ENCODE measurements at regions not wholly inside any gene's neighbourhood (a gene's known extent, or its start where the extent isn't known, plus 50 kb on each side); places are given as distances from the start of the nearest gene placed in this dataset.
"Not testable (repeated sequence)": the region's sequence is repeated elsewhere in the genome, so short reads cannot be mapped to it uniquely, and the experiment has no call there.

DNA sequence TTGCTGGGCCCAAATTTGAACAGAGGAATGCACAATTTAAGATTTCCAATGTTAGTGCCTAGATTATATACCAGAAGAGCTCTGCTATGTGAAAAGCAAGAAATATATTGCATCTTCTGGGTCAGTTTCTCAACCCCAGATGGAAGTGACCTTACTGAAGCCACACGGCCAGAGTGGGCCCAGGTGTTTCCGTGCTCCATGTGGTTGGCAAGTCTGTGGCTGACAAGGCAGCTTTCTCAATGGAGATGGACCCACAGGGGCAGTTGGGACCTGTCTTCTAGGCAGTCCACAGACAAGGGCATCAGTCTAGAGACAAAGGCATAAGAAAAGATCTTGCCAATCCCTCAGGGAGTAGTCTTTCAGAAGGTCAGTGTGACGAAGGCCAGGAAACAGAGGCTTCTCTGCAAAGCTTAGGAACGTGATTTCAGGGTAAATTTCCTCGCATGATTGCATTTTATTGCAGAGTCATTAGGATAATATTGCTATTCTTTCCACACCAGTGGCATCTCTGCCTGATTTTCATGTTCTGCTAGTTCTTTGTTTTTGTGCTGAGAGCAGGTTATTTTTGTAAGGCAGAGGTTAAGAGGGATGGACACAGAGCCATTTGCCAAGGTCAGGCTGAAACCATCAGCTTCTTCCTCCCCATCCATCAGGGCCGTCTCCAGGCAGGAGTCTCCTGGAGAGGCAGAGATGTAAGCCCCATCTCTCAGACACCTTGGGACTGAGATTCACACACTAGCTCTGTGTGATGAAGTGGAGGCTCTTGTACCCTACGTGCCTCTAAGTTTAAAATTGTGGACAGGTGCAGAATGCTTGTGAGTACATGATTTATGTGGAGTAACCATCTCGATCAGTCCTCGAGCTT lies 202.1 kb downstream of the ANKRD30B start:
- 5 to 51% (median 28%) methylated on average over 2 to 6 of the region's 9 CpGs; no CpG with 5 or more reads in 2 of the 10 experiments for WGBS, 10 experiments
- peak overlapping the region in 1 of 2 donors; percentile 63 for H3K27ac ChIP-seq
- H3K4me3 ChIP-seq, result no peak overlapping the region
- in situ Hi-C loops (cut with MboI; ENCODE audit: low pct_unique_long_range_greater_than_20kb in 2 of 9, low sequenced_read_pairs in 9 of 9, unreplicated experiment in 9 of 9), result no loop called here
- peak in 4 of 8 experiments; percentile 22 to 84 (median 78) for ATAC-seq (replicated peaks in 6 of 8)
- H3K4me1 ChIP-seq (replicated peaks in 1 of 2), result peaks cover 0 to 32% of the 10 kb centered on the region in 2 donors

DNA sequence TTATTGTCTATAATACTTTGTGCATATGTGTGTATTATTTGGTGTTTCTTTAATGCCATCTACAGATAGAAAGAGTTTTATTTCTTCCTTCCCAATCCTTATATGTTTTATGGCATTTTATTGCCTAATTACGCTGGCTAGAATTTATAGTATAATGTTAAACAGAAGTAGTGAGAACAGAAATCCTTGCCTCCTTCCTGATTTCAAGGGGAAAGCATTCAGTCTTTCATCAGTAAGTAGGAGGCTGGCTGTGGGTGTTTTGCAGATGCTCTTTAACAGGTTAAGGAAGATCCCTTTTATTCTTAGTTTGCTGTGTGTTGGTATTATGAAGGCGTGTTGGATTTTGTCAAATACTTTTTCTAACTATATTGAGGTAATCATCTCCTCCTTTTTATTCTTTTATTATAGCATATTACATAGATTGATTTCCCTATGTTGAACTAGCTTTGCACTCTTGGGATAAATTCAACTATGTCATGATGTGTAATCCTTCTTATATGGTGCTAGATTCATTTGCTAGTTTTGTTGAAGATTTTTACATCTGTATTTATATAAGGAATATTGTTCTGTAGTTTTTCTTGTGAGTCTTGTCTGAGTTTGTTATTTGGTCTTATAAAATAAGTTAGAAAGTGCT lies 204.6 kb downstream of the ANKRD30B start:
- ATAC-seq (replicated peaks in 6 of 8); H3K4me3 ChIP-seq; in situ Hi-C loops (cut with MboI; ENCODE audit: low pct_unique_long_range_greater_than_20kb in 2 of 9, low sequenced_read_pairs in 9 of 9, unreplicated experiment in 9 of 9); H3K27ac ChIP-seq: not testable (repeated sequence)
- WGBS, 10 experiments, result 0 to 100% (median 57%) methylated on average over 1 to 2 of the region's 2 CpGs; no CpG with 5 or more reads in 5 of the 10 experiments
- H3K4me1 ChIP-seq (replicated peaks in 1 of 2), result peaks cover 0 to 32% of the 10 kb centered on the region in 2 donors

DNA sequence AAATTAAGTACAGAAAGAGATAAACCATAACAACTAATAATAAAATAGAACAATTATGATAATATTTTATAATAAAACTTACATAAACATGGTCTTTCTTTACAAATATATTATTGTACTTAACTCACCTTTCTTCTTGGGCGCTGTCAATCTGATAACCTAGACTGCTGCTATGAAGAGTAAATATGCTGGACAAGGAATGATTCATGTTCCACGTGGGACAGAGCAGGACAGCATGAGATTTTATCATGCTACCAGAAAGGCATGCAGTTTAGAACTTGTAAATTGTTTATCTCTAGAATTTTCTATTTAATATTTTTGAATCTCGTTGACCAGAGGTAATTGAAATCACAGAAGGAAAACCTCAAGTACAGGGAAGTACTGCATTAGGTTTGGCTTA lies 210.7 kb downstream of the ANKRD30B start:
- in situ Hi-C loops (cut with MboI; ENCODE audit: low pct_unique_long_range_greater_than_20kb in 2 of 9, low sequenced_read_pairs in 9 of 9, unreplicated experiment in 9 of 9), result no loop called here
- ATAC-seq (replicated peaks in 6 of 8), result no peak
- H3K27ac ChIP-seq, result no peak overlapping the region
- no peak overlapping the region for H3K4me3 ChIP-seq
- 10 to 80% (median 53%) methylated on average over 1 to 3 of the region's 3 CpGs; no CpG with 5 or more reads in 1 of the 10 experiments for WGBS, 10 experiments
- H3K4me1 ChIP-seq (replicated peaks in 1 of 2), result no peaks in the 10 kb centered on the region

DNA sequence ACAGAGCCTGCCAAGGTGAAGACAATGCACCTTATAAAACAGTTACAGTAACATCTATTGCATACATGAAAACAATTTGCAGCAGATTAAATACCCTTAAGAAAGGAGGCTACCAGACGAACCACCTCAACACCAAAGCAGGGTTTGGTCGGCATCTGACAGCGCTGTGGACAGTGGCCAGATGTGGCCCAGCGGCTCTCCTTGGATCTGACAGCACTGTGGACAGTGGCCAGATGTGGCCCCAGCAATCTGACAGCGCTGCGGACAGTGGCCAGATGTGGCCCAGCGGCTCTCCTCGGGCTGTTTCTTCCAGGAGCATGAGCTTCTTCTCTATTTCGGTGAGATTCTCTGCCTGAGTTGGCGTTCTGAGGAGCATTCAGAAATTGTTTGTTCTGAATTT lies 211.6 kb downstream of the ANKRD30B start:
- whole genome bisulfite sequencing, 10 experiments, result 5 to 96% (median 44%) methylated on average over 1 to 10 of the region's 10 CpGs; no CpG with 5 or more reads in 1 of the 10 experiments
- no peak for ATAC-seq (replicated peaks in 6 of 8)
- Histone ChIP-seq H3K27ac (no peak overlapping the region), H3K4me3 (no peak overlapping the region), H3K4me1 (replicated peaks in 1 of 2) (peaks cover 0 to 4% of the 10 kb centered on the region in 2 donors)
- in situ Hi-C loops (cut with MboI; ENCODE audit: low pct_unique_long_range_greater_than_20kb in 2 of 9, low sequenced_read_pairs in 9 of 9, unreplicated experiment in 9 of 9), result no loop called here

DNA sequence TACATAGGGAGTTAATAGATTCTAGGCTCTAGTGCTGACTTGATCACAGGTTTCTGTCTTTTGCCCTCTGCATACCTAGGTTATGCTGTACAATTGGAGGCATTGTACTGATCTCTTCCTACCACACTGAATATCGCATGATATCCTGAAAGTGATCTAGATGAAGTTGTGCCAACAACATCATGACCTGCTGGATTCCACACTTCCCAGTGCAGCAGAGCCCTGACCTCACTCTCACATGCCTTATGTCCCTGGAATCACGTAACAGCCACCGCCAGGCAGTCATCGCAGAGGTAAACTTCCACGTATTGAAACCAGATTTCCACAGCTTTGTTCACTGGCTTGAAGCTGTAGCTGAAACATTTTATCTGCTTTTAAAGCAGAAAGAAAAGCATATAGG lies 214.0 kb downstream of the ANKRD30B start:
- peaks cover 0 to 4% of the 10 kb centered on the region in 2 donors for H3K4me1 ChIP-seq (replicated peaks in 1 of 2)
- no peak overlapping the region for H3K4me3 ChIP-seq
- 20 to 100% (median 76%) methylated on average over 1 to 5 of the region's 5 CpGs; no CpG with 5 or more reads in 2 of the 10 experiments for WGBS, 10 experiments
- no peak overlapping the region for H3K27ac ChIP-seq
- no peak for ATAC-seq (replicated peaks in 6 of 8)
- in situ Hi-C loops (cut with MboI; ENCODE audit: low pct_unique_long_range_greater_than_20kb in 2 of 9, low sequenced_read_pairs in 9 of 9, unreplicated experiment in 9 of 9), result no loop called here

DNA sequence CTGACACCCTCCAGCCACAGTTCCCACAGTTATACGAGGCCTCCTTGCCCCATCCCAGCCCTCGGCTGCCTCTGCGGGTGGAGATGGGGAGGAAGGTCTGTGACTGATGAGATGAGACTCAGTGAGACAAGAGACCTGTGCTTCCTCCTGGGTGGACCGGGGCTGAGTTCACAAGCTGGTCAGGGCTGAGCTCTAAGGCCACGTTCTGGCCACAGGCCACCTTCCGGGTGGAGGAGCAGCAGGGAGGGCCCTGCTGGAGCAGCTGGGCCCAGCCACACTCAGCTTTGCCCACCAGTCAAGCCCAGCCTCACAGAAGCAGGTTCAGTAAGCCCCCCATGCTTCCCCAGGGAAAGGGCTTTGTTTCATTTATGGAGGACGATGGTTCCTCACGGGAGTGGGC lies 214.7 kb downstream of the ANKRD30B start:
- no peak overlapping the region for H3K4me3 ChIP-seq
- peaks cover 0 to 4% of the 10 kb centered on the region in 2 donors for H3K4me1 ChIP-seq (replicated peaks in 1 of 2)
- ATAC-seq (replicated peaks in 6 of 8), result no peak
- no peak overlapping the region for H3K27ac ChIP-seq
- in situ Hi-C loops (cut with MboI; ENCODE audit: low pct_unique_long_range_greater_than_20kb in 2 of 9, low sequenced_read_pairs in 9 of 9, unreplicated experiment in 9 of 9), result no loop called here
- WGBS, 10 experiments, result 50 to 100% (median 73%) methylated on average over 1 to 4 of the region's 8 CpGs; no CpG with 5 or more reads in 4 of the 10 experiments

DNA sequence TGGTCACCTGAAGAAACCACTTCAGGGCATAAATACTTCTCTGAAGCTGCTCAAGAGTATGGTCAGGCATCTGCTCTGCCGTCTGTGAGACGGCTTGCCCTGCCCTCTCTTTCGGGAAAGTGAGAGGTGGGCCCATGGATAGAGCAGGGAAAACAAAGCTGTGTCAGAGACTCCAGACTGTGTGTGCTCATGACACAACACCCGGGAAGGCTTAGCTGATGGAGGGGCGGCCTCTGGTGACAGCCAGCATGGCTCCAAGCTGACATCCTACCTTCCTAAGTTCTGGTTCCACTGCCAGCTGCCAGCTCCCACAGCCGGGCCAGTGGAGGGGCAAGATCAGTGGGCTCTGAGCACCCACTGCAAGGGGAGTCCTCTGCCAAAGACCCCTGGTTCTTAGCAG lies 215.3 kb downstream of the ANKRD30B start:
- in situ Hi-C loops (cut with MboI; ENCODE audit: low pct_unique_long_range_greater_than_20kb in 2 of 9, low sequenced_read_pairs in 9 of 9, unreplicated experiment in 9 of 9), result no loop called here
- H3K27ac ChIP-seq, result no peak overlapping the region
- no peak overlapping the region for H3K4me3 ChIP-seq
- no peak for ATAC-seq (replicated peaks in 6 of 8)
- H3K4me1 ChIP-seq (replicated peaks in 1 of 2), result peaks cover 0 to 4% of the 10 kb centered on the region in 2 donors
- 35 to 85% (median 73%) methylated on average over 2 to 5 of the region's 6 CpGs; no CpG with 5 or more reads in 6 of the 10 experiments for WGBS, 10 experiments

DNA sequence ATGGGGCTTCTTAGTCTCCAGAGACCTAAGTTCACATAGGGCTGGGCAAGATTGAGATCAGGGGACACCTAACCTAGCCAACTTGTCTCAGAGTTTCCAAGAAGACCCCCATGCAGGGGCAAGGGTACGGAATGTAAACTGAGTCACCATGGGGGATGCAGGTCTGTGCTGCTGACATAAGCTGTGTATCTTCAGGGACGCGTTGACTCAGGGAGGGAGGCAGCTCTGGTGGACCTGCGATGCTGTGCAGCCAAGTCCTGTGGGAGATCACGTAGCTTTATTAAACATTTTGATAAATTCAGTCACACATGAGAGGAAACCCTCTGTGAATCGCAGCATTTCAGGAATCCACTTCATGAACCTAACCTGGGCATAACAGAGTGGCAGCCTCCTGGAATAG lies 216.0 kb downstream of the ANKRD30B start:
- 0 to 97% (median 86%) methylated on average over 1 to 5 of the region's 6 CpGs; no CpG with 5 or more reads in 7 of the 10 experiments for WGBS, 10 experiments
- peaks cover 0 to 5% of the 10 kb centered on the region in 2 donors for H3K4me1 ChIP-seq (replicated peaks in 1 of 2)
- ATAC-seq (replicated peaks in 6 of 8), result no peak
- no peak overlapping the region for H3K27ac ChIP-seq
- no peak overlapping the region for H3K4me3 ChIP-seq
- in situ Hi-C loops (cut with MboI; ENCODE audit: low pct_unique_long_range_greater_than_20kb in 2 of 9, low sequenced_read_pairs in 9 of 9, unreplicated experiment in 9 of 9), result no loop called here

DNA sequence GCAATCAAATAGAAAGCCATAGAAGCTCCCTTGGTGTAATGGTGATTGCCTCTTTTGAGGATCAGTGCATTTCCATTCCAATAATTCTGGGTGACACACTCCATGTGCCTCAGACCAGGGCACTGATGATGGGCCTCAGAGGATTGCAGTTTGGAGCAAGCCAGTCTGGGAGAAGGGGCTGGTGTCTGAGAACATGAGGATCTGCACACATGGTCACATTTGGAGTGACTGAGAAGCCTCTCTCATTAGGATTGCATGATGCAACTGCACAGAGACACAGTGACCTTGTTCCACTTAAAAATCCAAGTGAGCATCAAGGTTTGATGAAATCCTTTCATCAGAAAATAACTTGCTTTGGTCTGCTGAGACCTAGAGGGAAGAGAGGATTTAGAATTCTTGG lies 216.4 kb downstream of the ANKRD30B start:
- in situ Hi-C loops (cut with MboI; ENCODE audit: low pct_unique_long_range_greater_than_20kb in 2 of 9, low sequenced_read_pairs in 9 of 9, unreplicated experiment in 9 of 9), result no loop called here
- ATAC-seq (replicated peaks in 6 of 8), result peak in 4 of 8 experiments; percentile 38 to 62 (median 48)
- peaks cover 0 to 8% of the 10 kb centered on the region in 2 donors for H3K4me1 ChIP-seq (replicated peaks in 1 of 2)
- no peak overlapping the region for H3K4me3 ChIP-seq
- H3K27ac ChIP-seq, result no peak overlapping the region

DNA sequence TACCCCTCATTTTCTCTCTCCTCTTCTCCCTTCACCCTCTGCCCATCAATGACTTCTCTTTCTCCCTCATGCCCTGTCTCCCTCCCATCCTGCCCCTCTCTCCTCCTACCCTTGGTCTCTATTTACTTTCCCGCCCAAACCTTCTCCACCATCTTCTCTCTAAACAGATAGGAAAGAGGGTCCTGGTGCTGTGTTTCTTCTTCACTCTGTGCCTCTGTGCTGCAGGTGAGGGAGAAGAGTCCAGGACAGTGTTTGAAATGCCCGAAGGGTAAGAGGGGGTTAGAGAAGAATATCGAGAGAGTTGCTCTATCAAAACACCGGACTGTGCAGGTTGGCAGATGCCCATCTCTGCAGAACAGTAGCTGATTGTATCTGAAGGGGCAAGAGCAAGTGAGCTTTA lies 217.0 kb downstream of the ANKRD30B start:
- ATAC-seq (replicated peaks in 6 of 8); H3K4me3 ChIP-seq; in situ Hi-C loops (cut with MboI; ENCODE audit: low pct_unique_long_range_greater_than_20kb in 2 of 9, low sequenced_read_pairs in 9 of 9, unreplicated experiment in 9 of 9); H3K4me1 ChIP-seq (replicated peaks in 1 of 2); H3K27ac ChIP-seq: not testable (repeated sequence)
- 60 to 100% (median 80%) methylated on average over 1 to 2 of the region's 4 CpGs; no CpG with 5 or more reads in 5 of the 10 experiments for WGBS, 10 experiments

DNA sequence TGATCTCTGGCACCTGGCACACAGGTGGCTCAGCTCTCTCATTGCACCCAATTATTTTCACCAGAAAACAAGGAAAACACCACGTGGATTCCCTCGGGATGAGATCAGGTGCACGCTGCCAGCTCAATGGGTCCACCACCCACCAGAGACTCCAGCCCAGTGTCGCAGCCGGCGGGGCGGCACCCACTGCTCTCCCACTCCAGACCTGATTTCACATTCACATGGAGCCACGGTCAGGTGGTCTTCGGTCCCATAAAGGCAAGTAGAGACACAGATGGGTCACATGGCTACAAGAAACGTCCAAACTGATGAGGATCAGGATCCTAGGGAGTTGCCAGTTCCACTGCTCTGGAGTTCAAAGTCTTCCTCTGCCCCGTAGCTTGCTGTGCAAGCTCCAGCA lies 217.6 kb downstream of the ANKRD30B start:
- Histone ChIP-seq H3K27ac (no peak overlapping the region), H3K4me3 (no peak overlapping the region), H3K4me1 (replicated peaks in 1 of 2) (peaks cover 0 to 8% of the 10 kb centered on the region in 2 donors)
- ATAC-seq (replicated peaks in 6 of 8), result no peak
- in situ Hi-C loops (cut with MboI; ENCODE audit: low pct_unique_long_range_greater_than_20kb in 2 of 9, low sequenced_read_pairs in 9 of 9, unreplicated experiment in 9 of 9), result no loop called here
- 0 to 80% (median 71%) methylated on average over 1 to 4 of the region's 11 CpGs; no CpG with 5 or more reads in 4 of the 10 experiments for WGBS, 10 experiments

DNA sequence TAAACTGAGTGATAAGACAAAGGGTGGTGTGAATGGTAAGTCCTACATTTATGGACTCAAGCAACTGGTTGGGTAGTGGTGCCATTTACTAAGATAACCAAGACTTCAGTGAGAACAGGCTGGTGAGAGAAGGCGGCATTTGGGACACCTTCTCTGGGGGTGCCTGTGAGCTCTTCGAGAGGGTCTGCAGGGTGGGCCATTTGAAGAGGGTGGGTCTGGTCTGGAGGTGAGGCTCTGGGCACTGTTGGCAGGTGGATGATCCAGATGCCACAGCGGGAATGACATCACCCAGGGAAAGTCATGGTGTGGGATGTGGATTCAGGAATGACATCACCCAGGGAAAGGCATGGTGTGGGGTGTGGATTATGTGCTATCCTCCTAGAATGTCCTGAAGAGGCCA lies 219.3 kb downstream of the ANKRD30B start:
- ATAC-seq (replicated peaks in 6 of 8), result peak in 1 of 8 experiments; percentile 33
- H3K4me3 ChIP-seq; in situ Hi-C loops (cut with MboI; ENCODE audit: low pct_unique_long_range_greater_than_20kb in 2 of 9, low sequenced_read_pairs in 9 of 9, unreplicated experiment in 9 of 9); H3K27ac ChIP-seq; H3K4me1 ChIP-seq (replicated peaks in 1 of 2): not testable (repeated sequence)
- WGBS, 10 experiments, result 0 to 100% (median 70%) methylated on average over 1 of the region's 3 CpGs; no CpG with 5 or more reads in 6 of the 10 experiments

DNA sequence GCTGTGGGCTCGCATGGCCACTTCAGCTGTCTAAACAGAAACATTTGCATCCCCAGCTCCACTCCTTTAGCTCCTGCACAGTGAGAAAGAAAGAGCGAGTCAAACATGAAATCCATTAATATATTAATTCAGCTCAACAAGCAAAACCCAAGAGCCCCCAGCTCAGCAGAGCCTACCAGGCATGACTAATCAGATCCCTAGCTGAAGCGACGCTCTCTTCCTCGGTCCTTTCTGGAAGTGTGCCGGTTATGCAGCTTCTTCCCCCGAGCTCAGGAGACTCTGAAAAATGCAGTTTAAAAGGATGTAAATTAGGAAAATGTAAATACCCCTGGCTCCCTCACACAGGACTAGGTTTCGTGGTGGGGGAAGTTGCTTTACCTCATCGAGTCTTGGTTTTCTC lies 221.5 kb downstream of the ANKRD30B start:
- no peak overlapping the region for H3K27ac ChIP-seq
- WGBS, 10 experiments, result 28 to 51% (median 36%) methylated on average over 3 to 7 of the region's 9 CpGs; no CpG with 5 or more reads in 5 of the 10 experiments
- in situ Hi-C loops (cut with MboI; ENCODE audit: low pct_unique_long_range_greater_than_20kb in 2 of 9, low sequenced_read_pairs in 9 of 9, unreplicated experiment in 9 of 9), result no loop called here
- H3K4me1 ChIP-seq (replicated peaks in 1 of 2), result peaks cover 0 to 4% of the 10 kb centered on the region in 2 donors
- H3K4me3 ChIP-seq, result no peak overlapping the region
- ATAC-seq (replicated peaks in 6 of 8), result peak in 5 of 8 experiments; percentile 39 to 90 (median 81)
